ENCODE measurements at regions not wholly inside any gene's neighbourhood (a gene's known extent, or its start where the extent isn't known, plus 50 kb on each side); places are given as distances from the start of the nearest gene placed in this dataset.

GRCh38 chr1:18555036-18555435 is 74.3 kb downstream of the KLHDC7A start:
- no peak for TF ChIP-seq CTCF (IDR thresholded peaks at IDR 0.05; ENCODE audit: low read length)
- no peak for TF ChIP-seq EZH2 (IDR thresholded peaks at IDR 0.05; ENCODE audit: borderline replicate concordance, low read length)
